Uterus (tissue), 3 donors: ENCODE measurements at regions not wholly inside any gene's neighbourhood (a gene's known extent, or its start where the extent isn't known, plus 50 kb on each side); places are given as distances from the start of the nearest gene placed in this dataset.
A peak's percentile ranks its signal among the peaks of the same experiment; 100 is the strongest.
"Not testable (repeated sequence)": the region's sequence is repeated elsewhere in the genome, so short reads cannot be mapped to it uniquely, and the experiment has no call there.

Experiments
- DNase-seq, 2 donors: peaks; one replicate each; pipeline ENCODE4 v3.0.0-alpha.2; 2019 to 2020
- H3K27ac ChIP-seq, 2 donors: fragments of 200-600 bp; sonication (generic); 1 replicate in 1 of 2; 2 replicates in 1 of 2; pipeline ENCODE4 v1.5.1; 2016 to 2018
- H3K27me3 ChIP-seq, 2 donors: fragments of 200-600 bp; sonication (generic); one replicate each; pipeline ENCODE4 v1.5.1; 2018 to 2019; ENCODE audit warnings: control low read depth in 1 of 2
- H3K36me3 ChIP-seq, 2 donors: fragments of 200-600 bp; sonication (generic); one replicate each; pipeline ENCODE4 v1.5.1; 2019; ENCODE audit warnings: control low read depth in 1 of 2
- H3K4me1 ChIP-seq, 2 donors: fragments of 200-600 bp; sonication (generic); one replicate each; pipeline ENCODE4 v1.5.1; 2018 to 2019; ENCODE audit warnings: control low read depth in 1 of 2
- H3K4me3 ChIP-seq, 2 donors: fragments of 200-600 bp; sonication (generic); 1 replicate in 1 of 2; 2 replicates in 1 of 2; pipeline ENCODE4 v1.5.1; 2018 to 2019; ENCODE audit warnings: mild to moderate bottlenecking in 1 of 2
- H3K9me3 ChIP-seq, 2 donors: fragments of 200-600 bp; sonication (generic); one replicate each; pipeline ENCODE4 v1.5.1; 2019; ENCODE audit warnings: control low read depth in 1 of 2
- POLR2A ChIP-seq, 2 donors: fragments of 450-650 bp; IDR thresholded peaks; one replicate each; pipeline ENCODE4 v1.6.1; 2016; ENCODE audit warnings: antibody characterized with exemption in 2 of 2, mild to moderate bottlenecking in 1 of 2, moderate library complexity in 1 of 2
- intact Hi-C: fragments of 100-400 bp; cut with DNase I; formaldehyde crosslinking; loops from one replicate; pipeline ENCODE4 v1.15.1; 2023; ENCODE audit warnings: low total_unique reads
- TF ChIP-seq, protein P1 (sequence below), 4 experiments: fragments of 200-600 bp in 2 of 4; fragments of 450-650 bp in 2 of 4; sonication (generic) in 2 of 4; IDR thresholded peaks; one replicate each; pipeline ENCODE4 v1.5.1; 2016 to 2019; ENCODE audit warnings: antibody characterized with exemption in 4 of 4, mild to moderate bottlenecking in 2 of 4, moderate library complexity in 1 of 4
- donor health status: DM: yes; HTN: yes; CAD: no.

DNA sequence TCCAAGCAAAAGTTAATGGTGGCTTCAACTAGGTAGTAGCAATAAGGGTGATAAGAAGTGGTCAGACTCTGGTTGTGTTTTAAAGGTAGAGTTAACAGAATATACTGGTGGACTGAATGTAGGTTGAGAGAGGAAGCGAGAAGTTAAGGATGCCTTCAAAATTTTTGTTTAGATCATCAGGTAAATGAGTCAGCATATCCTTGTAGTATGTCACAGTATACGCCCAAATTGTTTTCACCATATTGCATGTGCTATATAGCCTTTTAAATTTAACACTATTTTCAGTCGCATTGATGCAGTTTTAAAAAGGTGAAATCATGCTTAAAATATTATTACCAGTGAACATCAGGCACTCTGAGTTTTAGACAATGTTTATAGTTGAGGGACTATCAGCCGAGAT is 74.6 kb downstream of the RBM11 start:
- Histone ChIP-seq H3K4me3 (no peak overlapping the region), H3K27ac (no peak overlapping the region), H3K9me3 (no peaks in the 10 kb centered on the region), H3K36me3 (no peaks in the 10 kb centered on the region), H3K27me3 (no peaks in the 10 kb centered on the region), H3K4me1 (no peaks in the 10 kb centered on the region)
- DNase-seq = no peak
- intact Hi-C loops = no loop called here
- TF ChIP-seq, protein P1, sequence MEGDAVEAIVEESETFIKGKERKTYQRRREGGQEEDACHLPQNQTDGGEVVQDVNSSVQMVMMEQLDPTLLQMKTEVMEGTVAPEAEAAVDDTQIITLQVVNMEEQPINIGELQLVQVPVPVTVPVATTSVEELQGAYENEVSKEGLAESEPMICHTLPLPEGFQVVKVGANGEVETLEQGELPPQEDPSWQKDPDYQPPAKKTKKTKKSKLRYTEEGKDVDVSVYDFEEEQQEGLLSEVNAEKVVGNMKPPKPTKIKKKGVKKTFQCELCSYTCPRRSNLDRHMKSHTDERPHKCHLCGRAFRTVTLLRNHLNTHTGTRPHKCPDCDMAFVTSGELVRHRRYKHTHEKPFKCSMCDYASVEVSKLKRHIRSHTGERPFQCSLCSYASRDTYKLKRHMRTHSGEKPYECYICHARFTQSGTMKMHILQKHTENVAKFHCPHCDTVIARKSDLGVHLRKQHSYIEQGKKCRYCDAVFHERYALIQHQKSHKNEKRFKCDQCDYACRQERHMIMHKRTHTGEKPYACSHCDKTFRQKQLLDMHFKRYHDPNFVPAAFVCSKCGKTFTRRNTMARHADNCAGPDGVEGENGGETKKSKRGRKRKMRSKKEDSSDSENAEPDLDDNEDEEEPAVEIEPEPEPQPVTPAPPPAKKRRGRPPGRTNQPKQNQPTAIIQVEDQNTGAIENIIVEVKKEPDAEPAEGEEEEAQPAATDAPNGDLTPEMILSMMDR (IDR thresholded peaks at IDR 0.05) = no peak
- TF ChIP-seq POLR2A (IDR thresholded peaks at IDR 0.05) = no peak

DNA sequence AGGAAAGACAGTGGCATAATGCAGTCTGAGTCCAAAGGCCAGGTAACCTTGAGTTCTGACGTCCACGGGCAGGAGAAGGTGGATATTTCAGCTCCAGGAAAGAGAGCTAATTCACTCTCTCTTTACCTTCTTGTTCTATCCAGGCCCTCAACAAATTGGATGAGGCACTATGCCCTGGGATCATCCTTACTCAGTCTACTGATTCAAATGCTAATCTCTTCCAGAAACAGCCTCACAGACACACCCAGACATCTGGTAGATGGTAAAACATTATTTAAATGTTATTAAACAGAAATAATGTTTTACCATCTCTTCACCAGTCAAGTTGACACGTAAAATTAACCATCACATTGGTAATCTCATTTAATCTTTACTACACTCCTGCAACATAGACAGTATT is 73.0 kb downstream of the RBM11 start:
- no peaks in the 10 kb centered on the region for H3K27me3 ChIP-seq
- TF ChIP-seq POLR2A (IDR thresholded peaks at IDR 0.05) = no peak
- TF ChIP-seq, protein P1 (IDR thresholded peaks at IDR 0.05) = no peak
- H3K4me3 ChIP-seq = no peak overlapping the region
- H3K9me3 ChIP-seq = no peaks in the 10 kb centered on the region
- DNase-seq = no peak
- no peak overlapping the region for H3K27ac ChIP-seq
- intact Hi-C loops = no loop called here
- H3K36me3 ChIP-seq = no peaks in the 10 kb centered on the region
- no peaks in the 10 kb centered on the region for H3K4me1 ChIP-seq

DNA sequence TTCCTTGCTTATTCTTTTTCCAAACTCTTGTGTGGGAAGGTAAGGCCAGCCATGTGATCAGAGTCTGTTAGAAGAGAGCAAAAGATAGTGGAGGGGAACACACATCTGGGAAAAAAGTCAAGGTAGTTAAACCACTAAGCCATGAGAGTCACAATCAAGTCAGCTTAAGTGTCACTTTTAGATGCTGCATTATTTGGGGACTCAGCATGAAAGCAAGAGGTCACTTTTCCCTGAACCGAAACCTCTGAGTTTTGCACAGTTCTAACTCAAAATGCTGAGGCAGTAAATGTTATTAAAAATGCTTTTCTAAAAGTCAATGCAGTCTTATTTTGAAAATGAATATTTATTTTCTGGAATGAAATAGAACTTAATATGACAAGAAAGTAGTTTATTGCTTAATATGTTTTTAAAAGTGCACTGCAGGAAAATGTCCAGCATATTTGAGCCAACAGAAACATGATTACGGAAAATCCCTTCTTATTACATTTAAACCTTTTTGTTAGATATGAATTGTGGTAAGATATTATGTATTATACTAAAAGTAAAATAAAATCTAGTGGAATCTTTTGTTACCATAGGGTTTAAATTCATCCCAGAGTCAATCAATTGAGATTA is 69.3 kb downstream of the RBM11 start:
- no peak for DNase-seq
- H3K4me3 ChIP-seq = no peak overlapping the region
- TF ChIP-seq, protein P1 (IDR thresholded peaks at IDR 0.05) = no peak
- TF ChIP-seq POLR2A (IDR thresholded peaks at IDR 0.05) = no peak
- H3K9me3 ChIP-seq = no peaks in the 10 kb centered on the region
- H3K4me1 ChIP-seq = no peaks in the 10 kb centered on the region
- H3K27me3 ChIP-seq = no peaks in the 10 kb centered on the region
- no peaks in the 10 kb centered on the region for H3K36me3 ChIP-seq
- peak overlapping the region in 1 of 2 donors; percentile 42 for H3K27ac ChIP-seq
- intact Hi-C loops = no loop called here

DNA sequence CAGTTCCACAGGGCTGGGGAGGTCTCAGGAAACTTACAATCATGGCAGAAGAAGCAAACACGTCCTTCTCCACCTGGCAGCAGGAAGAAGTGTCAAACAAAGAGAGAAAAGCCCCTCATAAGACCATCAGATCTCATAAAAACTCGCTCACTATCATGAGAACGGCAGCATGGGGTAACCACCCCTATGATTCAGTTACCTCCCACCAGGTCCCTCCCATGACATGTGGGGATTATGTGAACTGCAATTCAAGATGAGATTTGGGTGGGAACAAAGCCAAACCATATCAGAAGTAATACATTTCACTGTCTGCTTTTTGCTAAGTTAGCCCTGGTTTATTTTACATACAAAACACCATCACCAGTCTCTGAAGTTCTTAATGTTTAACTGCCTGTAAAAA is 68.5 kb downstream of the RBM11 start:
- peak overlapping the region in 1 of 2 donors; percentile 42 for H3K27ac ChIP-seq
- no peaks in the 10 kb centered on the region for H3K4me1 ChIP-seq
- no peaks in the 10 kb centered on the region for H3K9me3 ChIP-seq
- no peaks in the 10 kb centered on the region for H3K36me3 ChIP-seq
- no peak for DNase-seq
- intact Hi-C loops = no loop called here
- H3K4me3 ChIP-seq = no peak overlapping the region
- TF ChIP-seq, protein P1 (IDR thresholded peaks at IDR 0.05) = no peak
- TF ChIP-seq POLR2A (IDR thresholded peaks at IDR 0.05) = no peak
- no peaks in the 10 kb centered on the region for H3K27me3 ChIP-seq

DNA sequence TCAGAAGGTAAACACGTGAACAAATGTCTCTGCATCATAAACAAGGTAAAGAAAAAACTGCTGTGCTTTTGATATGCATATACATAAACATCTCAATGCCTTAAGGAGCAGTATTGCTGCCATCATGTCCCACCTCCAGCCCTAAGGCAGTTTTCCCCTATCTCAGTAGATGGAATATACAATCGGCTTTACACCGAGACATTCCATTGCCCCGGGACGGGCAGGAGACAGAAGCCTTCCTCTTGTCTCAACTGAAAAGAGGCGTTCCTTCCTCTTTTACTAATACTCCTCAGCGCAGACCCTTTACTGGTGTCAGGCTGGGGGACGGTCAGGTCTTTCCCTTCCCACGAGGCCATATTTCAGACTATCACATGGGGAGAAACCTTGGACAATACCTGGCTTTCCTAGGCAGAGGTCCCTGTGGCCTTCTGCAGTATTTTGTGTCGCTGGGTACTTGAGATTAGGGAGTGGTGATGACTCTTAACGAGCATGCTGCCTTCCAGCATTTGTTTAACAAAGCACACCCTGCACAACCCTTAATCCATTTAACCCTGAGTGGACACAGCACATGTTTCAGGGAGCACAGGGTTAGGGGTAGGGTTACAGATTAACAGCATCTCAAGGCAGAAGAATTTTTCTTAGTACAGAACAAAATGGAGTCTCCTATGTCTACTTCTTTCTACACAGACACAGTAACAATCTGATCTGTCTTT is 65.4 kb downstream of the RBM11 start:
- H3K4me3 ChIP-seq, H3K27me3 ChIP-seq, DNase-seq, H3K9me3 ChIP-seq, H3K27ac ChIP-seq, H3K4me1 ChIP-seq, H3K36me3 ChIP-seq, intact Hi-C loops: not testable (repeated sequence)
